Vagina (tissue), 2 donors: ENCODE measurements at regions not wholly inside any gene's neighbourhood (a gene's known extent, or its start where the extent isn't known, plus 50 kb on each side); places are given as distances from the start of the nearest gene placed in this dataset.

Experiments used
- POLR2A ChIP-seq, 2 donors: fragments of 450-650 bp; IDR thresholded peaks; one replicate each; pipeline ENCODE4 v1.6.1; 2017; ENCODE audit warnings: antibody characterized with exemption in 2 of 2, mild to moderate bottlenecking in 2 of 2, moderate library complexity in 2 of 2
- POLR2AphosphoS5 ChIP-seq, 2 donors: sonication (generic); formaldehyde crosslinking; IDR thresholded peaks; one replicate each; pipeline ENCODE4 v1.9.0; 2017; ENCODE audit warnings: antibody characterized with exemption in 2 of 2, mild to moderate bottlenecking in 2 of 2, low read depth in 1 of 2; ENCODE audit not compliant: insufficient read depth in 1 of 2
- TF ChIP-seq, protein P1 (sequence below), 3 experiments: fragments of 450-650 bp in 2 of 3; fragments of 200-600 bp in 1 of 3; sonication (generic) in 1 of 3; IDR thresholded peaks; one replicate each; pipeline ENCODE4 v1.5.1; 2017 to 2019; ENCODE audit warnings: antibody characterized with exemption in 3 of 3, mild to moderate bottlenecking in 2 of 3, moderate library complexity in 2 of 3

DNA sequence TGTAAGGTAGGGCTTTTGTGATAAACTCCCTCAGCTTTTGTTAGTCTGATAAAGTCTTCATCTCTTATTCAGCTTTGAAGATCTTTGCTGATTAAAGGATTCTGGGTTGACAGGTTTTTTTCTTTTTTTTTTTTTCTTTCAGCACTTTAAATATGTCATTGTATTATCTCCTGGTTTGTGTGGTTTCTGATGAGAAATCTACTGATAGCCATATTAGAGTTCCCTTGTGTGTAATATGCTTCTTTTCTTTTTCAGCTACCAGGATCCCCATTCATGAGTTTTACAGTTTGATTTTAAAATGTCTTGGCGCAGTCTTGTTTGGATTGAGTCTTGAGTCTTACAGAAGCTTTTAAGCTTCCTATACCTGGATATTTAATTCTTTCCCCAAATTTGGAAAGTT lies 504.5 kb downstream of the TLL1 start:
- TF ChIP-seq POLR2AphosphoS5 (IDR thresholded peaks at IDR 0.05; ENCODE audit: insufficient read depth in 1 of 2, low read depth in 1 of 2) (no peak), POLR2A (IDR thresholded peaks at IDR 0.05) (no peak)
- TF ChIP-seq, protein P1, sequence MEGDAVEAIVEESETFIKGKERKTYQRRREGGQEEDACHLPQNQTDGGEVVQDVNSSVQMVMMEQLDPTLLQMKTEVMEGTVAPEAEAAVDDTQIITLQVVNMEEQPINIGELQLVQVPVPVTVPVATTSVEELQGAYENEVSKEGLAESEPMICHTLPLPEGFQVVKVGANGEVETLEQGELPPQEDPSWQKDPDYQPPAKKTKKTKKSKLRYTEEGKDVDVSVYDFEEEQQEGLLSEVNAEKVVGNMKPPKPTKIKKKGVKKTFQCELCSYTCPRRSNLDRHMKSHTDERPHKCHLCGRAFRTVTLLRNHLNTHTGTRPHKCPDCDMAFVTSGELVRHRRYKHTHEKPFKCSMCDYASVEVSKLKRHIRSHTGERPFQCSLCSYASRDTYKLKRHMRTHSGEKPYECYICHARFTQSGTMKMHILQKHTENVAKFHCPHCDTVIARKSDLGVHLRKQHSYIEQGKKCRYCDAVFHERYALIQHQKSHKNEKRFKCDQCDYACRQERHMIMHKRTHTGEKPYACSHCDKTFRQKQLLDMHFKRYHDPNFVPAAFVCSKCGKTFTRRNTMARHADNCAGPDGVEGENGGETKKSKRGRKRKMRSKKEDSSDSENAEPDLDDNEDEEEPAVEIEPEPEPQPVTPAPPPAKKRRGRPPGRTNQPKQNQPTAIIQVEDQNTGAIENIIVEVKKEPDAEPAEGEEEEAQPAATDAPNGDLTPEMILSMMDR (IDR thresholded peaks at IDR 0.05), result no peak
